ENCODE measurements at regions not wholly inside any gene's neighbourhood (a gene's known extent, or its start where the extent isn't known, plus 50 kb on each side); places are given as distances from the start of the nearest gene placed in this dataset.

GRCh38 chr1:209386156-209386555 lies 197.4 kb upstream of the CAMK1G start:
- TF ChIP-seq CTCF (conservative IDR thresholded peaks at IDR 0.05; ENCODE audit: low read depth in 2 of 2) (no peak), JUNB (IDR thresholded peaks at IDR 0.05; ENCODE audit: unreplicated experiment) (no peak), POLR2AphosphoS5 (IDR thresholded peaks at IDR 0.05; ENCODE audit: low read depth) (no peak), EZH2 (IDR thresholded peaks at IDR 0.05; ENCODE audit: low read depth, unreplicated experiment) (no peak), EZH2phosphoT487 (IDR thresholded peaks at IDR 0.05; ENCODE audit: unreplicated experiment) (no peak), CREB1 (CRISPR knock-in tag; IDR thresholded peaks at IDR 0.05; ENCODE audit: low read depth) (no peak), ETS1 (IDR thresholded peaks at IDR 0.05) (no peak), ZNF114 (CRISPR knock-in tag; IDR thresholded peaks at IDR 0.05) (no peak), STAT1 (IDR thresholded peaks at IDR 0.05; ENCODE audit: unreplicated experiment) (no peak), REST (IDR thresholded peaks at IDR 0.05; ENCODE audit: unreplicated experiment) (no peak)

Data from GM23338 (cell line).